ENCODE measurements at regions not wholly inside any gene's neighbourhood (a gene's known extent, or its start where the extent isn't known, plus 50 kb on each side); places are given as distances from the start of the nearest gene placed in this dataset.
A peak's percentile ranks its signal among the peaks of the same experiment; 100 is the strongest.

DNA sequence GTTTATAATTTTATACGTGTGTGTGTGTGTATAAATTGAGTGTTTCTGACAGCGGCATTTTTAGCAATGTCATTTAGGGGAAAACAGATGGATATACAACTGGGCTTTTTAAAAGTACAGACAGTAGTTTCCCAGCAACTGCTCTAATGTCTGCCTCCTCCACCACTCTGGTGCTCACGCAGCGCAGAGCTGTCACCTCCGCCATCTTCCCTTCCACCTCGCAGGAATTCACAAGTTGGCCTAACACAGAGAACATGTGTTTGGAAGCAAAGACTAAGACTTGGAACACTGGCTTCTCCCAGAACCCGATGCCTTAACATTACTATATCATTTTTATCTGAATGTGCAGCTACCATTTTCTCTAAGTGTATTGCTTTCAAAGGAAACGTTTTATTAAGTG lies 158.3 kb upstream of the FSTL5 start:
- H3K4me3 ChIP-seq (ENCODE audit: low read depth, low read length), result no peak overlapping the region
- no peak for TF ChIP-seq CTCF (IDR thresholded peaks at IDR 0.05; ENCODE audit: control insufficient read depth, extremely low read depth, insufficient read depth)
- no peak for DNase-seq (ENCODE audit: low read depth)

GRCh38 chr4:162285753-162286152 lies 122.0 kb upstream of the FSTL5 start:
- no peak for DNase-seq (ENCODE audit: low read depth)
- H3K4me3 ChIP-seq (ENCODE audit: low read depth, low read length), result no peak overlapping the region
- TF ChIP-seq CTCF (IDR thresholded peaks at IDR 0.05; ENCODE audit: control insufficient read depth, extremely low read depth, insufficient read depth), result no peak

DNA sequence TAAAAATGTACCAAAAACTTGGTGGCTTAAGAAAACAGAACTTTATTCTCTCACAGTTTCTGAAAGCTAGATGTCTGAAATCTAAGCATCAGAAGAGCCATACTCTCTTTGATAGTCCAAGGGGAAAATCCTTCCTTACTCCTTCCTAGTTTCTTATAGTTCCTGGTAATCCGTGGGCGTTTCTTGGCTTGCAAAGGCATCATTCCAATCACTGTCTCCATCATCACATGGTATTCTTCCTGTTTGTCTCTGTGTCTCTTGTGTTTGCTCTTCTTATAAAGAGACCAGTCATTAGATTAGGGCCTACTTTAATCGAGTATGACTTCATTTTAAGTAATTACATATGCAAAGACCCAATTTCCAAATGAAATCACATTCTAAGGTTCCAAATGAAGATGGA lies 118.9 kb upstream of the FSTL5 start:
- no peak for TF ChIP-seq CTCF (IDR thresholded peaks at IDR 0.05; ENCODE audit: control insufficient read depth, extremely low read depth, insufficient read depth)
- H3K4me3 ChIP-seq (ENCODE audit: low read depth, low read length), result no peak overlapping the region
- DNase-seq (ENCODE audit: low read depth), result peak; percentile 91

GRCh38 chr4:162274354-162274753 lies 110.6 kb upstream of the FSTL5 start:
- DNase-seq (ENCODE audit: low read depth), result peak; percentile 34
- no peak overlapping the region for H3K4me3 ChIP-seq (ENCODE audit: low read depth, low read length)
- TF ChIP-seq CTCF (IDR thresholded peaks at IDR 0.05; ENCODE audit: control insufficient read depth, extremely low read depth, insufficient read depth), result no peak

- H3K4me3 ChIP-seq (ENCODE audit: low read depth, low read length), result no peak overlapping the region
- no peak for TF ChIP-seq CTCF (IDR thresholded peaks at IDR 0.05; ENCODE audit: control insufficient read depth, extremely low read depth, insufficient read depth)
- no peak for DNase-seq (ENCODE audit: low read depth)
Observed at GRCh38 chr4:162272215-162272614, 108.4 kb upstream of the FSTL5 start.

DNA sequence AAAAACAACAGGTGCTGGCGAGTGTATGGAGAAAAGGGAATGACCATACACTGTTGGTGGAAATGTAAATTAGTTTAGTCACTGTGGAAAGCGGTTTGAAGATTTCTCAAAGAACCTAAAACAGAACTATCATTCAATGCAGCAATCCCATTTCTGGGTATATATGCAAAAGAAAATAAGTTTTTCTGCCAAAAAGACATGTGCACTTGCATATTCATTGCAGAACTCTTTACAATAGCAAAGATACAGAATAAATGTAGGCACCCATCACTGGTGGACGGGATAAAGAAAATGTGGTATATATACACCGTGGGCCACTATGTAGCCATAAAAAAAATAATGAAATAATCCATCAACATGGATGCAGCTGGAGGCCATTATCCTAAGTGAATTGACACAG lies 105.1 kb upstream of the FSTL5 start:
- no peak for DNase-seq (ENCODE audit: low read depth)
- TF ChIP-seq CTCF (IDR thresholded peaks at IDR 0.05; ENCODE audit: control insufficient read depth, extremely low read depth, insufficient read depth), result no peak
- no peak overlapping the region for H3K4me3 ChIP-seq (ENCODE audit: low read depth, low read length)

GRCh38 chr4:162265802-162266201 lies 102.0 kb upstream of the FSTL5 start:
- no peak for TF ChIP-seq CTCF (IDR thresholded peaks at IDR 0.05; ENCODE audit: control insufficient read depth, extremely low read depth, insufficient read depth)
- no peak for DNase-seq (ENCODE audit: low read depth)
- H3K4me3 ChIP-seq (ENCODE audit: low read depth, low read length), result no peak overlapping the region
